AG20443 (cell line): ENCODE measurements at regions not wholly inside any gene's neighbourhood (a gene's known extent, or its start where the extent isn't known, plus 50 kb on each side); places are given as distances from the start of the nearest gene placed in this dataset.
"Not testable (repeated sequence)": the region's sequence is repeated elsewhere in the genome, so short reads cannot be mapped to it uniquely, and the experiment has no call there.

Experiments
- DNase-seq: peaks from one replicate; pipeline ENCODE4 v3.0.0; 2012; ENCODE audit warnings: low spot score, mixed read lengths

DNA sequence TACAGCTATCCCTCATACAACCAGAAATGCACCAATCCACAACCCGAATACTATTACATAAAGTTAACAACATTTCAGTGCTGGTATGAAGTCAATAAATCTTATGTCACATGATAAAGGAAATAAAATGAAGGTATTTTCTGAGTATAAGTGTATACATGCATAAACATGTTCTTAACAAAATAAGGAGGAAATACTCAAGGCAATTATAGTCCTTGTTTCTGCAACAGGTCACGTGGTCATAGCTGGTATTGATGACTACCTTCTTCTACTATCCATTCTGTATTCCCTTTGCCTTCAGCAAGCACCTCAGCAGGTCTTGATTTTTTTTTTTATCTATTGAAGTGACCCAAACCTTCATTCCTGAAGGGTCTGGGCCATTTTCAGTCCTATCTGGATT lies 675.6 kb downstream of the RPL10L start:
- DNase-seq, result no peak

DNA sequence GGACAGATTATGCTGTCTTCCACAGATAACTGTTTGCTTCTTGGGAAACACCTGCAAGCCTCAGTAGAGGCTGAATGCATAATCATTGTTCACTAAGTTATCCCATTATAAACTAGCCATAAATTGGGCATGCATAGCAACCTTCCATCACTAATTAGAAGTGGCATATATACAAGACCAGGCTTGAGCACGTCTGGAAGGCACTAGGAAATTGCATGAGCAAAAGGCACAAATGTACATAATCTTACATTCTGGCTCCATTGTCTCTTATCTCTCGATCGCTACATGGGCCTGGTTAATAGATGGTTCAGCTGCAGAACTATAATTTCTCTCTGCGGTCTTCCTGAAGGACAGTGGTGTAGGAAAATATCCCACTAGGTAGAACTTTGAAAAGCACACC lies 679.2 kb downstream of the RPL10L start:
- DNase-seq, result no peak

DNA sequence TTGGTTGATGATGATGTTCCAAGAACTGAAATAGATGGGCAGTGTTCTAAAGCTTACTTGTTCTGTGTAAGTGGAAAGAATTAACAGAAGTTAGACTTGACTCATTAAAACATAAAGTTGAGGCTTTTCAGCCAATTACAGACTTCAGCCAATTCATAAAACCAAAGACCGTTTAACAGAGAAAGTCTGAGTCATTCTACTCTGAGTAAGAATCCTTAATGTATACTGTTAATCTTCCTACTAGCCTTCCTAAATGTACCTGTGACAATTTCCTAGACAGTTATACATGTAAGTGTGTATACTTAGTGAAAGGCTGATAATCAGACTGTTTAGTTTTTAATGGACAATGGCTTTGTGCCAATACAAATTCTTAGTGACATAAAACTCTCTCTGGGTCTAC lies 681.0 kb downstream of the RPL10L start:
- DNase-seq, result no peak

DNA sequence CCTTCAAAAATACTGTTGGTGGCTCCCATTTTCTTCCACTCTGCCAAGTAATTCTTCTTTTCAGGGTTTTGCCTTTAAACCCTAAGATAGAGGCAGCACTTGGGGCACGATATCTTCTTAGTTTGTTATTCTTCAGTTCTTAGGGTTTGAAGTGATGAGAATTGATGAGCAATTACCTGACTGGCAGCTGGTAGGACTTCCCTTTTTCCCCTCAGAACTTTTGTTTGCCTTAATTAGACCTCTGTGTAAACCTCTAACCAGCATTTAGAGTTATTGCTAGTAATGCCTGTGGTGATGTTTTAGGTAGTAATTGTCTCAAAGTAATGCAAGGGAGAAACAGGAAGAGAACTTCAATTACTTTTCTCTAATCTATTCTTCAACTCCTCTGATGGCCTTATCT lies 683.5 kb downstream of the RPL10L start:
- DNase-seq, result no peak

DNA sequence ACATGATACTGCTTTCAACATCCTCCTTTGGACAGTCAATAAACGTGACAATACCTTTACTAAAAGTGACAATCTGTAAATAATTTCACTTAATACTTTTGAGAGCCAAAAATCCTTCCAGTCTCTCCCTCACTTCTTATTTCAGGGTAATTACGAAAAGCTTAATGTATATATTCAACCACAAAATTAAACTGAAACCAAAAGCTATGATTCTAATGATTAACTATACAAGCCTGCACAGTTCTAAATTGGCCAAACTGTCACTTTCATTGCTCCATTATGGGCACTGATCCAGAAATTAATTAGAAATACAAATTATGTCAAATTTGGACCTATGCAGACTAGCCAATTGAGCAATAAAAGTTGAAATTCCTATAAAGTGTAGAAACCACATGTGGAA lies 696.5 kb upstream of the MIS18BP1 start:
- DNase-seq, result no peak

DNA sequence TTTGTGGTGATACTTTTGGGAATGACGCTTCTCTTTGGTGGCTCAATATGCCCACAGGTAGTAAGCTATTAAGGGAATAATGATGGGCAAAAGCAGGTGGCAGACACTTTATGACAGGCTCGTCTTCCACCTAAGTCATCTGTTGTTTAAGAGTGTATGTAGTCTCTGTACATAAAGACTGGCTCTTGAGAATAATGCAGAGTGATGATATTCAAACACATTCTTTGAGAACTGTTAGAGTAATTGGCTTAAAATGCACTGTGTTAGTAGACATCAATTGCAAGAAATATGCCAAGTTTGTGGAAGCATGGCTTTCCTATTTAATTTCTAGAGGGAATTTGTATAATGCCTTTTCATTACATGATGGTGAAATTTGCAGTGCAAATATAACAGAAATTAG lies 694.8 kb upstream of the MIS18BP1 start:
- DNase-seq, result no peak

DNA sequence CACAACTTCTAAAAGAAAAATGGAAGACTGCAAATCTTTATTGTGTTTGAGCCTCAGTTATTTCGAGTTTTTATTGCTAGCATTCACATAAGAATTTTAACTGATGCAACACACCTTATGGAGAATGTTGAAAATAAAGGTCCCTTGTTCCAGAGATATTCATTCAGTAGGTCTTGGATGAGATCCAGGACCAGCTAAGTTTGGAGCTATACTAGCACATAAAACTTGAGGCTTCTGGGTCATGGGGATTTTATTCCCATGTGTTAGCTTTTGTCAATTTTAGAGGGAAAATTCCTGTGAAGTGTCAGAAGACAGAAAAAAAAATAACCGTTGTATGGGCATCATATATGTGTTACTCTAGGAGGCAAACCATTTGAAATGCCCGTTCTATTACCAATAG lies 693.2 kb upstream of the MIS18BP1 start:
- no peak for DNase-seq

DNA sequence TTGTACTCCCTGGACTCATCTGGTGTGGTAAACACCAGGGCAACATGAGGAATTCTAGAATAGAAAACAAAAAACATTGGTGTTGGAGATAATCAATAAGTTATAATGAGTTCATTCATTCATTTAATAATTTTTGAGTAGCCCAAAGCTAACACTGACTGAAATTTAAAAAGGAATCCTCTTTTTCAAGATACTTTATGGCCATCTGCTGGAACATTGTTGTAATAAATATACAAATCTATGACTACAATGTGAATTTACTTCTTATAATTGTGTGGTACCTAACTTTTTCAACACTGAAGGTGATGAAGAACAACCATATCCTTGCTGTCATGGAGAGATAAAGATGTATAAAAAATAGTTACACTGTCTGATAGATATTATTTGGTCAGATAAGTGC lies 687.3 kb upstream of the MIS18BP1 start:
- DNase-seq, result no peak

DNA sequence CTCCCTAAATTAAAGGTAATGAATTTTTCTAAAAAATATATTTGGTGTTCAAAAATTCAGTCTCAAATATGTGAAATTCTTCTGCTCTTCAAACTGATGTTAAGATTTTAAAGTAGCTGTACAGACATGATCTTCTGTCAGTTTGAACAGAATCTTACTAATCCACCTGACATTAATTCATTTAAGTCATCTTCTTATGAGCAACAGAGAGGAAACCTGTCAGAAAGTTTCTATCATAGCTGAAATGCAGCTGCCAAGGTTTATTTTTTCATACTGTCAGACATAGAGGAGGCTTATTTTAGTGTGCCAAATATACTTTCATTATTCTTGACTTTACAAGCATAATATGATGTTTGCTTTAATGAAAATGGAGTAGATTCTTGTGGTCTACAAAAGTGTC lies 686.6 kb upstream of the MIS18BP1 start:
- no peak for DNase-seq

DNA sequence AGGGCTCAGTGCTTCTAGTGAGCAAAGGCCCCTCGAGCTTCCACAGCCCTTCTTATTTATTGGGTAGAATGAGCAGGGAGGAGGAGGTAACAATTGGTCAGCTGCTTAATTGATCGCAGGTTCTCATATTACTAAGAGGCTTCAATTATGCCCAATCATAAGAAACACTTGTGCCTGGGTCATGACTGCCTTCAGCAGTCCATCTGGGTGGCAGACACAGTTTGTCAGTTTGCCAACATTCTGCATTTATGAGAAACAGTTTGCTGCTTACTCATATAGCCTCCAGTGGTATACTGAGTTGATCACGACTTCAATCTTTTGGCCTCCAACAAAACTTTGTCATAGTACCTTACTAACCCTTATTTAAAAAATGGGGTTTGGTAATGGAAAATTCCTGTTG lies 667.0 kb upstream of the MIS18BP1 start:
- DNase-seq, result not testable (repeated sequence)

DNA sequence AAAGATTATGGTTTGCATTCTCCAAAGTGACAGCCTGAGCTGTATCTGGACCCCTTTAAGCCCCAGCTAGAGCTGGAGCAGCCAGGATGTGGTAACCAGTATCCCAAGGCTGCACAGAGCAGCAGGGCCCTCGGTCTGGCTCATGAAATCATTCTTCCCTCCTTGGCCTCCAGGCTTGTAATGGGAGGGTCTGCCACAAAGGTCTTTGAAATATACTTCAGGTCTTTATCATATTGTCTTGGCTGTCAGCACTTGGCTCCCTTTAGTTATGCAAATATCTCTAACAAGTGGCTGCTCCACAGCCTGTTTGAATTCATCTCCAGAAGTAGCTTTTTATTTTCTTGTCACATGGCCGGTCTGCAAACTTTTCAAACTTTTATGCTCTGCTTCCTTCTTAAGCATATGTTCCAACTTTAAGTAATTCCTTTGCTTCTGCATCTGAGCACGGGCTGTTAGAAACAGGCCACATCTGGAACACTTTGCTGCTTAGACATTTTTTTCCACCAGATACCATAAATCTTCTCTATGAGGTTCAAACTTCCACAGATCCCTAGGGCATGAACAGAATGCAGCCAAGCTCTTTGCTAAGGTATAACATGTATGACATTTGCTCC lies 663.4 kb upstream of the MIS18BP1 start:
- DNase-seq, result no peak

DNA sequence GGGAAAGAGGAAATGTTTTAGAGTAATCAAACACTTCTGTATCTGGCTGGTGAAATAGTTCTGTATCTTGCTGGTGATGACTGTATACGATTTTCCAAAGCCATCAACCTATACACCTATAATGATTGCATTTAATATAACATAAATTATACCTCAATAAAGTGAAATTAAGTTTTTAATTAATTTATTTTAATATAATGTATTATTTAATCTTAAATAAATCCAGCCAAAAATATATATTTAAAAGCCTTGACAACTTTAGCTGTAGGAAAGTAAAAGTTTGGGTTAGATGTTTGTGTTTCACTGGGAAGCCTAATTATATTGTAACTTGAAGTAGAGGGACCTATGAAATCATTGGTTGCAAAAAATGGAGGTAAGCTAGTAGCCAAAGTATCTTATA lies 654.8 kb upstream of the MIS18BP1 start:
- no peak for DNase-seq

DNA sequence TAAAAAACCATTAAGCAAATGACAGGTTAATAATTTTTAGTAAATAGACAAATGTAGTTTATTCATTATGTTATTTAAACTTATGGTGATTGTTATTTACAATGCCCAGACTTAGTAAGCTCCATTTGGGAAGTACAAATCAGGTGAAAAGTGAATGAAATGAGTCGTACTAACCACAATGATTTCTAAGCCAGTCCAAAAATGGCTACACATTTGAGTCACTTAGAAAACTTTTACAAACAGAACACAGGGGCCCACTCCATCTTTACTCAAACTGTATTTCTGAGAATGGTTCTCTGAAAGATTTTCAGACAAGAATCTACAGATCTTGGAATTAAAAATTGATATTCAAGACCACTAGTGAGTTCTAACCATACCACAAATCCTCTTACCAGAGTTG lies 653.3 kb upstream of the MIS18BP1 start:
- no peak for DNase-seq

DNA sequence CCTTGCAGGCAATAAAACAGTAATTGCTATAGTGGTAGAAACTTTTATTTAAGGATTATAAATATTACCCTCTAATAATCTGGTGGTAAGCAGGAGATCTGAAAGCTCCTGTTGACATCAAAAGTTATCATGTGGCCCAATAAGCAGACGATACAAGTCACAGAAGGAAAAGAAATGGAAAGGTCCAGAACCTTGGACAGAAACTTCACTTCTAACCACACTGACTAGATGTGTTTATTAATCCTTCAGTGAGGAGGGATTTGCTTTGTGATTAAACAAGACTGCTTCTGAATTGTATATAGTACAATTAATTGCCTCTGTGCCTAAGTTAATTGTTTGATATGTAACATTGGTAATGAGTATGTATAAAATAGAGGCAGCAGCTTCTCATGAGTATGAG lies 652.7 kb upstream of the MIS18BP1 start:
- DNase-seq, result no peak

DNA sequence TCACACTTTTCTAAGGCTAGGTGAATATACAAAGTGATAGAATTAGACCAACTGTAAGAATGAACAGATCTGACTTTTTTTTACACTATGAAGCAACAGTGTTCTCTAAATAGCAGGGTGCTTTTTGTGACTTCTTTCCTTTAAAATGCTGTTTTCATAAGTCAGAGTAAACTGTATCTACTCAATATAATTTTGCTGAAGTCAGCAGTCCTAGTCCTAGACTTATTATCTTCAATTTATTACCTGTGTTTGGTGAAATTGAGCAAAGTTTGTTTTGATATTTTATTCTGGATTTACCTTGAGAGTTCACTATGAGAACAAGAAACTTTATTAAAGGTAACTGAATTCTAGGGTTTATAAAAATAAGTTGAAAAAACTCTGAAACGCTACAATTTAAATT lies 651.3 kb upstream of the MIS18BP1 start:
- DNase-seq, result no peak

DNA sequence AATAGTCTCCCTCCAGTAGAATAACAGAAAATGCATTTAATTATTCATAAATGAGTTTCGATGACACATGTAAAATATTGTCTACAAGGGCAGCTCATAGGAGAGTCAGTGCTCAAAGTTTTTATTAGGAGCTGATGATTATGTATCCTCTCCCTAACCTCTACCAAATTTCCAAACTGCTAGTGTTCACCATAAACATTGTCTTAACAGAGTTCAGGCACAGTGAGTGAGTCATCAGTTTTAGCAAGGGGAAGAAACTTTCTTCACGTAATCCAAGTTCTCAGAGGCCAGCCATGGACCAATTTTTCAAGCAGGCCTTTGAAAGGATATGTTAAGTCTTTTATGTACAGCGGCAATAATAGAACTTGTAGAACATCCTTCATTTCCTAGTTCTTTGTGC lies 649.2 kb upstream of the MIS18BP1 start:
- no peak for DNase-seq

DNA sequence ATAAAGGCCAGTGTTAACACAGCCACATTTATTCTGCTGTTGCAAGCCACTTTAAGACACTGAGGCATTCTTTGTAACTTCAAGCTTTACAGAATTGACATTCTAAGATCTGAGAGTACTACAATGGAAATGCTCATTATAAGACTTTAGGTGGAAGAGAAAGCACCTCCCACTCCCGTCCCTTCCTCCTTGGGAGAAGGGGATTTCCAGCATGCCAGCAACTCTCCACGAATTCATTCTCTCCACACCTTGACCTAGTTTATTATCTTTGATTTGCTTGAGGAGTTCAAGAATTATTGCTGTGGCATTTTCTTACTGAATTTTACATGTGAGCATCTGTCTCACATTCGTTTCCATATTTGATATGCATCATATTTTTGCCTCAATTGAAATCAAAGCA lies 644.4 kb upstream of the MIS18BP1 start:
- DNase-seq, result no peak

DNA sequence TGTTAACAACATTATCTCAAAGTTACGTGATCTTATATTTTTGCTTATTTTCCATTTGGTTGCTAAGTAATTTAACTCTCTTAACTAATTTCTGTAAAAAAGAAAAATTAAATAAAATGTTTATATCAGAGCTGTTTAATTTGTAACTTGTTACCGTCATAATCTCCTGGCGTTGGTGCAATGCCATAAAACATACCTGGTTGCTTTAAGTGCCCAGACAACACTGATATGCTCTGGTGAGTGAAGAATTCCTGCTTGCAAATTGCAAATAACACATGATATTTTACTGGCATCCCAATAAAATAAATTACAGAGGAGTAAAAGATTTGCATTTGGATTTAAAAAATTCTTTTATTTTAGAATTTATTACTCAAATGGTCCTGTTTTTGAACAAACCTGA lies 640.1 kb upstream of the MIS18BP1 start:
- DNase-seq, result no peak

DNA sequence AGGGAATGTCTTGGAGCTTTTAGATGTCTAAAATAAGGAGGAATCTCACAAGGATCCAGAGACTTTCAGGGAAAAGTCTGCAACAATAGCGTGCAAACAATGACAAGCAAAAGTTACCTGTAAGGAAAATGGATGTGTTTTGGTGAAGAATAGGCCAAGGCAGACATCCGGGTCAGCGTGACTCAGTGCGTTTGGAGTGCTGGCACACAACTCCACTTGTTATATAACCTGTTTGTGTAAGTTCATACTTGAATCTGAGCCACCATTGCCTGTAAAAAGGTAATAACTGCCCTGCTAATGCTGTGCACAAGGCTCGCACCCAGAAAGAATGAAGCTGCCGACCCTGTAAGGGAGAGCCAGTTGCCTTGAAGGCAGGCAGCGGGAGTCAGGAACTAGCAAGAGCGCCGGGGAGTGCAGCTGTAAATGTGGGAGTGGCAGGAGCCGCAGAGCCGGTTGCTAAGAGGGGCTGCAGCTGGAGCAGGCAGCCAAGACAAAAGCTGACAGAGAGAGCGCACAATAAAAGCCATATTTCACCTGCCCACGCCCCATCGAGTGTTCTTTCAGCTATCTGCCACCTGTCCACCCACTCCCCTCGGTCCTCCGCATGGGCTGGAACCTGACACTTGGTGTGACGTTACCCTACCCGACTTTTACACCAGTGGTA lies 638.5 kb upstream of the MIS18BP1 start:
- DNase-seq, result no peak

DNA sequence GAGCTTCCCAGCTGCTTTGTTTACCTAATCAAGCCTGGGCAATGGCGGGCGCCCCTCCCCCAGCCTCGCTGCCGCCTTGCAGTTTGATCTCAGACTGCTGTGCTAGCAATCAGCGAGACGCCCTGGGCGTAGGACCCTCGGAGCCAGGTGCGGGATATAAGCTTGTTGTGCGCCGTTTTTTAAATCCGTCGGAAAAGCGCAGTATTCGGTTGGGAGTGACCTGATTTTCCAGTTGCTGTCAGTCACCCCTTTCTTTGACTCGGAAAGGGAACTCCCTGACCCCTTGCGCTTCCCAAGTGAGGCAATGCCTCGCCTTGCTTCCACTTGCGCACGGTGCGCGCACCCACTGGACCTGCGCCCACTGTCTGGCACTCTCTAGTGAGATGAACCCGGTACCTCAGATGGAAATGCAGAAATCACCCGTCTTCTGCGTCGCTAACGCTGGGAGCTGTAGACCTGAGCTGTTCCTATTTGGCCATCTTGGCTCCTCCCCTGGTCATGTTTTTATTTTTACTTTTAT lies 635.8 kb upstream of the MIS18BP1 start:
- not testable (repeated sequence) for DNase-seq

DNA sequence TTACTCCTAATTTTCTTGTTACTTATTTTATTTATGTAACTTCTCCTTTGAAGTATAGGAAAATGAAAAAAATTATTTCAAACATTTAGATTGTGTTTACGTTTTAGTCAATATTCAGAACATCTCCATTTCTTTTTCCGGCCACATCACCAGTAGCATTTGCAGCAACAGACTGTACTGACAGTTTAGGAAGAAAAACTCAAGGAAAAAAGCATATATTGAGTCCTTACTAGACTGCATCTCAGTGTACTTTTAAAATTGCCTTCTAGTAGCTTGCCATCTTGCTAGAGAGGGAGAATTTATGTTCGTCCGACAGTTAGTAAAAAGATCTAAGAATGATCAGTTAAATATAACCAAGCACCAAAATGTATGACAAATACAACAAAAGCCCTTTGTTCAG lies 625.0 kb upstream of the MIS18BP1 start:
- DNase-seq, result no peak

DNA sequence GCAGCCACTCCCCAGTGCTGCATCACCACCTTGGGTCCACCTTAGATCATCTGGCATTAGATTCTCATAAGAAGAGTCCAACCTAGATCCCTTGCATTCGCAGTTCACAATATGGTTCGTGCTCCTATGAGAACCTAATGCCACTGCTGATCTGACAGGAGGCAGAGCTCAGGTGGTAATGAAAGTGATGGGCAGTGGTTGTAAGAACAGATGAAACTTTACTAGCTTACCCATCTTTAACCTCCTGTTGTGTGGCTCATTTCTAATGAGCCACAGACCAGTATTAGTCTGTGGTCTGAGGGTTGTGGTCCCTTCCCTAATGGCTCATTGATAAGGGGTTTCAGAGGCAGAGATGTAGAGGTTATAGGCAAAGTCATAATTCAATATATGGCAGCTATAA lies 615.9 kb upstream of the MIS18BP1 start:
- DNase-seq, result no peak

DNA sequence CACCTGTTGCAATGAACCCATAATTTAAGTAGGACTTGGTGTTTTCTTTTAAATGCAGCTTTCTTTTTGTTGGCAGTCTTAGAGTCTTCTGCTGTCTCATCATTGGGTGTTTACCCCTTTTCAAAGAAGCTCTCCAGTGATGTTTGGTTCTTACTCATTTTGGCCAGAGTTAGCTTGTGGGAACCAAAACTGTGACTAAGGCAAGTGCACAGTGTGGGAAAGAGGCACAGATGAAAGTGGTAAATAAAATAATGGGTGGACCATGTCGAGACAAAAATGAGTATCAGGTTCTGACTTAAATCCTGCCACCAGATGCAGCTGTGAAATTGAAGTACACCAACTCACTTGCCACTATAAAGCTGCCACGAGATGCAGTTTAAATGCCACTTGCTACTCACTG lies 615.4 kb upstream of the MIS18BP1 start:
- DNase-seq, result no peak
